PC-9 (cell line): ENCODE measurements at regions not wholly inside any gene's neighbourhood (a gene's known extent, or its start where the extent isn't known, plus 50 kb on each side); places are given as distances from the start of the nearest gene placed in this dataset.

Experiments used
- CTCF ChIP-seq: fragments of 200-600 bp; sonication (generic); conservative IDR thresholded peaks from 2 replicates; pipeline ENCODE4 v1.6.1; 2017; ENCODE audit warnings: mixed run types, antibody characterized with exemption, mild to moderate bottlenecking, moderate library complexity
- EZH2 ChIP-seq: fragments of 200-600 bp; sonication (generic); IDR thresholded peaks from 2 replicates; pipeline ENCODE4 v1.8.0; 2017; ENCODE audit warnings: antibody characterized with exemption, low read depth

- TF ChIP-seq CTCF (no peak), EZH2 (no peak)
These were observed 53.9 kb upstream of the ARID5B start for GRCh38 chr10:61847640-61848039.
